Karpas-422 (cell line): ENCODE measurements at regions not wholly inside any gene's neighbourhood (a gene's known extent, or its start where the extent isn't known, plus 50 kb on each side); places are given as distances from the start of the nearest gene placed in this dataset.

Source experiments
- DNase-seq: peaks from one replicate; pipeline ENCODE4 v3.0.0-alpha.2; 2015
- H2AFZ ChIP-seq: fragments of 200-600 bp; sonication (generic); 2 replicates; pipeline ENCODE4 v1.6.1; 2014; ENCODE audit warnings: antibody characterized with exemption, low read length, mixed read lengths
- H3K27ac ChIP-seq: fragments of 200-600 bp; sonication (generic); 2 replicates; pipeline ENCODE4 v1.5.1; 2014; ENCODE audit warnings: mild to moderate bottlenecking, low read length, moderate library complexity
- H3K27me3 ChIP-seq: fragments of 200-600 bp; sonication (generic); 2 replicates; pipeline ENCODE4 v1.6.1; 2014; ENCODE audit warnings: low read length, mixed read lengths
- H3K36me3 ChIP-seq: fragments of 200-600 bp; sonication (generic); 2 replicates; pipeline ENCODE4 v1.6.1; 2014; ENCODE audit warnings: low read length, mixed read lengths; ENCODE audit not compliant: insufficient read depth
- H3K4me1 ChIP-seq: fragments of 200-600 bp; sonication (generic); 2 replicates; pipeline ENCODE4 v1.6.1; 2014; ENCODE audit warnings: mild to moderate bottlenecking, low read length, mixed read lengths
- H3K4me2 ChIP-seq: fragments of 200-600 bp; sonication (generic); 2 replicates; pipeline ENCODE4 v1.6.1; 2014; ENCODE audit warnings: low read length, low read depth, mild to moderate bottlenecking; ENCODE audit not compliant: poor library complexity, severe bottlenecking
- H3K4me3 ChIP-seq: fragments of 200-600 bp; sonication (generic); 2 replicates; pipeline ENCODE4 v1.5.1; 2014; ENCODE audit warnings: mild to moderate bottlenecking, antibody characterized with exemption, low read length, mixed read lengths
- H3K79me2 ChIP-seq: fragments of 200-600 bp; sonication (generic); 2 replicates; pipeline ENCODE4 v1.6.1; 2014; ENCODE audit warnings: mild to moderate bottlenecking, low read length, mixed read lengths
- H3K9ac ChIP-seq: fragments of 200-600 bp; sonication (generic); 2 replicates; pipeline ENCODE4 v1.6.0; 2014; ENCODE audit warnings: low read length
- H3K9me2 ChIP-seq: fragments of 200-600 bp; sonication (generic), shearing (Covaris generic); replicated peaks from 2 replicates; pipeline ENCODE4 v1.6.0; 2014; ENCODE audit warnings: mild to moderate bottlenecking, low read length, moderate library complexity; ENCODE audit not compliant: insufficient read depth
- H3K9me3 ChIP-seq: fragments of 300-700, 200-600 bp; sonication (generic); 2 replicates; pipeline ENCODE4 v1.6.1; 2014; ENCODE audit warnings: low read length, mixed read lengths
- H4K20me1 ChIP-seq: fragments of 200-600 bp; sonication (generic); 2 replicates; pipeline ENCODE4 v1.6.1; 2014; ENCODE audit warnings: mild to moderate bottlenecking, antibody characterized with exemption, low read length, low read depth; ENCODE audit not compliant: insufficient read depth

DNA sequence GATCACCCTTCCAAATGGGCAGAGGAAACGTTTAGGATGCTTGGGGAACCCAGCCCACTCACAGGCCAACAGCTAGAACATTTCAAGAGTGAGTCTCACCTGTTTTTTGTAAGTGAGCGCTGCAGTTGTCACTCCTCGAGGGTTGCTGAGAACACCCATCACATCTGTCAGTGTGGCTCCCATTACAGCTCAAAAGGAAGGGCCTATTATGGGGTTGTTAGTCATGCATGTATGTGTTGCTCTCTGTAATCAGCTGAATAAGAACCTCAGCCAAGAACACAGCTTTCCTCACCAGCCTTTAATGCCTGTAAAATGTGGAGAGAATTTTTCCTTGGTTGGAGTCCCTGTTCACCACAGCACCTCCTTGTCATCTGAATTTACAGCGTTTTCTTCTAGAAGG is 196.3 kb upstream of the KLF4 start:
- H3K4me2 ChIP-seq: no peak overlapping the region
- H3K36me3 ChIP-seq: no peaks in the 10 kb centered on the region
- no peaks in the 10 kb centered on the region for H3K4me1 ChIP-seq
- no peak overlapping the region for H3K4me3 ChIP-seq
- no peaks in the 10 kb centered on the region for H3K9me3 ChIP-seq
- no peak overlapping the region for H2AFZ ChIP-seq
- no peaks in the 10 kb centered on the region; the same call in 1 of the 2 replicates for H3K9me2 ChIP-seq
- H3K9ac ChIP-seq: no peak overlapping the region
- no peaks in the 10 kb centered on the region for H3K79me2 ChIP-seq
- no peaks in the 10 kb centered on the region for H4K20me1 ChIP-seq
- DNase-seq: no peak
- no peaks in the 10 kb centered on the region for H3K27me3 ChIP-seq
- no peak overlapping the region for H3K27ac ChIP-seq

DNA sequence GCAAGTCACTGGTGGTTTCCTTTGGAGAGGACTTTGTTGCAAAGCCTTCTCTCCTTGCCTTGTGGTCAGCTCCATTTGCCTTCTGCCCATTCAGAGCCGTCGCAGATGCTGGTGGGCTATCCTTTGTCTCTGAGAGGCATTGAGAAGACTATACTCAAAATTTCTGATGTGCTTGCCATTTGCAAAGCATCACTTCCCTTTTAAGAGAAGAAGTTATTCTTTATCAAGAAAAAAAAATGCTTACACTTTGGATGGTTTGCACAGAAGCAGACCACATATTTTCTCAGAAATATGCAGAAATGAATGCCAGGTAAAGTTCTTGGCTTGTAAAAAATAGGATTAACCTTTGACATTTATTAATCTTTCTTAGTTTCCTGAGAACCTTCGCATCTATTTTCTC is 195.8 kb upstream of the KLF4 start:
- Histone ChIP-seq H3K4me3 (no peak overlapping the region), H3K9ac (no peak overlapping the region), H3K4me2 (no peak overlapping the region), H3K27me3 (no peaks in the 10 kb centered on the region), H3K9me3 (no peaks in the 10 kb centered on the region), H3K9me2 (no peaks in the 10 kb centered on the region), H4K20me1 (no peaks in the 10 kb centered on the region), H3K36me3 (no peaks in the 10 kb centered on the region), H2AFZ (no peak overlapping the region), H3K79me2 (no peaks in the 10 kb centered on the region), H3K4me1 (no peaks in the 10 kb centered on the region), H3K27ac (no peak overlapping the region)
- DNase-seq: no peak

DNA sequence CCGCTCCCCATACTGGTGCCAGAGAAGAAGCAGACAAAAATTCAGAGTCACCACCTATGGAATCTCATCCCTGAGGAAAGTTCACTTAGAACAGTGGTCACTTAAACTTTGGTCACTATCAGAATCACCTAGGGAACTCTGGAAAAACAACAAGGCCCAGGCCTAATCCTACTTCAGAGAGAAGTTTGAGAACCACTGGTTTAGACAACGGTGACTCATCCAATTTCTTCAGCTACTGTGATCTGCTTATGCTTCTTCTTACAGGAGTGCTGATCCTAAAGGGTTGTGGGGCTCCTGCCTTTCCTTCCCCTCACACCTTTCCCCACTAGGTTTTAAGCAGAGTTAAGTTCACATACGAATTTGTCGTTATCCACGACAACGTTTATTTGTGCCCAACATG is 194.7 kb upstream of the KLF4 start:
- H3K4me3 ChIP-seq: no peak overlapping the region
- no peaks in the 10 kb centered on the region for H3K36me3 ChIP-seq
- H3K4me2 ChIP-seq: no peak overlapping the region
- H3K9ac ChIP-seq: no peak overlapping the region
- H3K27me3 ChIP-seq: no peaks in the 10 kb centered on the region
- no peak overlapping the region for H2AFZ ChIP-seq
- no peaks in the 10 kb centered on the region for H3K9me3 ChIP-seq
- H3K27ac ChIP-seq: no peak overlapping the region
- H3K9me2 ChIP-seq: no peaks in the 10 kb centered on the region
- no peaks in the 10 kb centered on the region for H3K4me1 ChIP-seq
- DNase-seq: no peak
- H3K79me2 ChIP-seq: no peaks in the 10 kb centered on the region
- no peaks in the 10 kb centered on the region for H4K20me1 ChIP-seq

DNA sequence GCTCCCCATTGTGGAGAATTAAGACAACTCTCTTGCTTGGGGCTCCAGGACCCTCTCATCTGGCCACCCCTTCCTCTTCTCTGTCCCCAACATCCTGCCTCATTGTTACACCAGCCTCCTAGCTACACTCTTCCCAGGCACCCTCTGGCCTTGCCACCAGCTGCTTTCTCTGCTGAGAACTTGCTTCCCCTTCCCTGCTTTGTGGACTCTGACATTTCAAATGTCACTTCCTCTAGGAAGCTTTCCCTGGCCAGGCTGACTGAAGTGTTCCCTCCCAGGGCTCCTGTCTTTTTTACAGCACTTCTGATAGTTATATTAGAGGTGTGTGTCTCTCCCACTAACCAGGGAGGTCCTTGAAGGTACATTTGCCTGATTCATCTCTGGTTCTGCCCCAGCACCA is 194.0 kb upstream of the KLF4 start:
- Histone ChIP-seq H3K9ac (no peak overlapping the region), H3K79me2 (no peaks in the 10 kb centered on the region), H3K4me3 (no peak overlapping the region), H3K27me3 (no peaks in the 10 kb centered on the region), H4K20me1 (no peaks in the 10 kb centered on the region), H3K36me3 (no peaks in the 10 kb centered on the region), H3K4me1 (no peaks in the 10 kb centered on the region), H3K27ac (no peak overlapping the region), H3K9me2 (no peaks in the 10 kb centered on the region), H3K9me3 (no peaks in the 10 kb centered on the region), H3K4me2 (no peak overlapping the region), H2AFZ (no peak overlapping the region)
- DNase-seq: no peak

DNA sequence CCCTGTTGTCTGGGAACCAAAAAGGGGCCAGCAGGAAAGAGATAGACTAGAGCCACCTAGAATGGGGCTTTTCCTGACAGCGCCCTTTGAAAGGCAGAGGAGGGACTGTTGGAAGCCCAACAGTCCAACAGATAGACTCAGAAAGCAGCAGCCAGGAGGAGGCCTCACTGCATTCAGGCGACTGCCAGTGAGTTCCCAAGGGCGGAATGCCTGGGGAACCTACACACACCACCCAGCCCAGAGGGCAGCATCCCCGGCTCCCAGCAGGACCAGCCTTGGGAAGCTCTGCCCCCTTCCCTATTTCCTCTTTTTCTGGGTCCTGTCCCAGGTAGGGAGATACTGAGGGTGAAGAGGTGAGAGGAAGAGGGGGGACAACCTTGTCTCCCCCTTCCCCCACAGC is 192.4 kb upstream of the KLF4 start:
- Histone ChIP-seq H3K9me2 (no peaks in the 10 kb centered on the region), H4K20me1 (no peaks in the 10 kb centered on the region), H3K27ac (no peak overlapping the region), H3K4me1 (no peaks in the 10 kb centered on the region), H3K9me3 (no peaks in the 10 kb centered on the region), H3K4me2 (no peak overlapping the region), H3K9ac (no peak overlapping the region), H3K4me3 (no peak overlapping the region), H3K36me3 (no peaks in the 10 kb centered on the region), H2AFZ (no peak overlapping the region), H3K79me2 (no peaks in the 10 kb centered on the region), H3K27me3 (no peaks in the 10 kb centered on the region)
- no peak for DNase-seq

DNA sequence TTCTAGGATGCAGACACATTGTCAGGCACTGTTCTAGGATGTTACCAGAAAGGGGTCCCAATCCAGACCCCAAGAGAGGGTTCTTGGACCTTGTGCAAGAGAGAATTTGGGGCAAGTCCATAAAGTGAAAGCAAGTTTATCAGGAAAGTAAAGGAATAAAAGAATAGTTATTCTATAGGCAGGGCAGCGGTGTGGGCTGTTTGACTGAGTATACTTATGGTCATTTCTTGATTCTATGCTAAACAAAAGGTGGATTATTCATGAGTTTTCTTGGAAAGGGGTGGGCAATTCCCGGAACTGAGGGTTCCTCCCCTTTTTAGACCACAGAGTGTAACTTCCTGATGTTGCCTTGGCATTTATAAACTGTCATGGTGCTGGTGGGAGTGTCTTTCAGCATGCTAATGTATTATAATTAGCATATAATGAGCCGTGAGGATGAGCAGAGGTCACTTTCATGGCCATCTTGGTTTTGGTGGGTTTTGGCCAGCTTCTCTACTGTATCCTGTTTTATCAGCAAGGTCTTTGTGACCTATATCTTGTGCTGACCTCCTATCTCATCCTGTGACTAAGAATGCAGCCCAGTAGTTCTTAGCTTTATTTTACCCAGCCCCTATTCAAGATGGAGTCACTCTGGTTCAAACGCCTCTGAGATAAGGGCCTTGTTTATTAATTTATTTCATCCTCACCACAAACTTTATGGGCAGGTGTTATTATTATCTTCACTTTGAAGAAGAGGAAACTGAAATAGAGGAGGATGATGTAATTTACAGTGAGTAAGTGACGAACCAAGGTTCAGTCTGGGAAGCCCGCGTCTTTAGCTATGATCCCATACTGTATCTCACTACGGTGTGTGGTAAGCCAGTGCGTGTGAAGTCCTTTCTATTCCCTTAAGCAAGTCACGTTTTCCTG is 186.0 kb upstream of the KLF4 start:
- no peaks in the 10 kb centered on the region for H4K20me1 ChIP-seq
- H3K79me2 ChIP-seq: no peaks in the 10 kb centered on the region
- H3K27ac ChIP-seq: no peak overlapping the region
- H3K4me1 ChIP-seq: no peaks in the 10 kb centered on the region
- H3K4me2 ChIP-seq: no peak overlapping the region
- H3K9ac ChIP-seq: no peak overlapping the region
- no peak overlapping the region for H2AFZ ChIP-seq
- H3K27me3 ChIP-seq: no peaks in the 10 kb centered on the region
- no peak overlapping the region for H3K4me3 ChIP-seq
- no peaks in the 10 kb centered on the region for H3K9me3 ChIP-seq
- H3K36me3 ChIP-seq: no peaks in the 10 kb centered on the region
- H3K9me2 ChIP-seq: no peaks in the 10 kb centered on the region
- no peak for DNase-seq

DNA sequence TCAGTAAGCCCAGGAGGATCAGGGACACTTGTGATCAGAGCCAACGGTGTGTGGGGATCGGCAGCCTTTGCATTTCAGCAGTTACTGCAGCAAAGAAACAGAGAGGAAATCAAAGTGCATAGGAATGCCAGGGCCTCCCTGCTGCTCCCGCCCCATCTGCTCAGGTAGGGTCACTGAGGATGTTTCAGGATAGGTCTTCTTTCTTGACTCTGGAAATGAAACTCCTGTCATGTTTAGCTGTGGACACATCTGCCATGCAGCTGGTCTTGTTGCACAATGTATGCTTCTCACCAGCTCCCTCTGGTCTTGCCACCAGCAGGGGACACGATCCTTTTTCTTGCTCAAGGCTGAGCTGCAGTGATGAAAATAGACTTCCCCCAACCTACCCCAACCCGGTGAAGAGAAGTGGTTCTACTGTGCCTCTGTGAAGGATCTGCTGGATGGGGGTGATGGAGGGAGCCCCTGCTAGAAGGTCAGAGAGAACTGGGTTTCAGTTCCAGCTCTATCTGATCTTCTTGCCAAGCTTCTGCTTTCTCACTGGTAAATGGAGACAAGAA is 185.2 kb upstream of the KLF4 start:
- no peak for DNase-seq
- no peaks in the 10 kb centered on the region for H3K27me3 ChIP-seq
- H3K9me3 ChIP-seq: no peaks in the 10 kb centered on the region
- no peaks in the 10 kb centered on the region for H3K79me2 ChIP-seq
- no peak overlapping the region for H3K9ac ChIP-seq
- H2AFZ ChIP-seq: no peak overlapping the region
- H3K36me3 ChIP-seq: no peaks in the 10 kb centered on the region
- H3K9me2 ChIP-seq: no peaks in the 10 kb centered on the region
- no peaks in the 10 kb centered on the region for H3K4me1 ChIP-seq
- no peak overlapping the region for H3K27ac ChIP-seq
- no peak overlapping the region for H3K4me2 ChIP-seq
- no peak overlapping the region for H3K4me3 ChIP-seq
- H4K20me1 ChIP-seq: no peaks in the 10 kb centered on the region

DNA sequence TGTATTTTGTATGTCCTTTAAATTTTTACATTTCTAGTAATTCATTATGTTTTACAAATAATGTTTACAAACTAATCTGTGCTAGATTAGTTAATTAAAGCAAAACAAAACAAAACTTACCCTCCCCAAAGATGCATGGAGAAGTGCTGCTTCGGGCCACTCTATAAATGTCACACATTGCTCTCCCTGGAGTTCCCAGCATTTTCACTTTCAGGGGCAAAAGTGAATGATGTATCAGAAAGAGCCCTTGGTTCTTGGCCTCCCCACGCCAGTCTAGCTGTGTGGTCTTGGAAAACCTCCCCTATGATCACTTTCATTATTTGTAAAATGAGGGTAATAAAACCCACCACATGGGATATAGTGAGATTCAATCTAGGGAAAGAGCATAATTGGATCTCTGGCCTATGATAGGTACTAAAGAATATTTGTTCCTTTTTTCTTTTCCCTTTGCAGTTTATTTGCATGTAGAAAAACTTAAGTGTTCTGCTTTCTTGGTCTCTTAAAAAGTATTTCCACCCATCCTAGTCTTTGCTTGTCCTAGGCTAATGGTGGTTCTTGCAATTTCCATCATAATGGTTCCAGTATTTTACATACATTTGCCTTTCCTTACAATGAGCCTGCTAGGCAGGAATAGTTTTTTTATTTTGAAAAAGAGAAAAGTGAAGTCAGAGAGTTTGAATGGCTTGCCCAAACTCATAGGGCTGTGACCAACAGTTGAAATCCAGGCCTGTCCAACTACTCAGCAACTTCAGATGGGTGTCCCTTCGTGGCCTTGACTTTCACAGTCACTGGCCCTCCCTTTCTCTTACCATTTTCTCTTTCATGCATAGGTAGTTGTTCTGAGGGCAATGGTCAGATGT is 184.5 kb upstream of the KLF4 start:
- no peaks in the 10 kb centered on the region for H3K4me1 ChIP-seq
- no peaks in the 10 kb centered on the region for H3K9me2 ChIP-seq
- H3K4me2 ChIP-seq: no peak overlapping the region
- H3K4me3 ChIP-seq: no peak overlapping the region
- no peak for DNase-seq
- H3K36me3 ChIP-seq: no peaks in the 10 kb centered on the region
- no peaks in the 10 kb centered on the region for H3K27me3 ChIP-seq
- no peak overlapping the region for H3K9ac ChIP-seq
- H3K79me2 ChIP-seq: no peaks in the 10 kb centered on the region
- H3K9me3 ChIP-seq: no peaks in the 10 kb centered on the region
- no peaks in the 10 kb centered on the region for H4K20me1 ChIP-seq
- no peak overlapping the region for H3K27ac ChIP-seq
- no peak overlapping the region for H2AFZ ChIP-seq
